ENCODE measurements at regions not wholly inside any gene's neighbourhood (a gene's known extent, or its start where the extent isn't known, plus 50 kb on each side); places are given as distances from the start of the nearest gene placed in this dataset.

- H3K27ac Mint-ChIP-seq, result no peak overlapping the region
These were observed 419.0 kb downstream of the PLK2 start for GRCh38 chr5:58040846-58041245.

GRCh38 chr5:58040044-58040443 lies 419.8 kb downstream of the PLK2 start:
- Mint-ChIP-seq H3K36me3 (ENCODE audit: low read depth) (no peaks in the 10 kb centered on the region), H3K4me3 (ENCODE audit: low read depth) (no peak overlapping the region), H3K9me3 (no peaks in the 10 kb centered on the region), H3K27ac (no peak overlapping the region), H3K27me3 (ENCODE audit: low read depth) (no peaks in the 10 kb centered on the region), H3K4me1 (ENCODE audit: low read depth) (no peaks in the 10 kb centered on the region)
- intact Hi-C loops (cut with micrococcal nuclease), result no loop called here
- no peak for DNase-seq (ENCODE audit: low spot score)

More at GRCh38 chr5:58040846-58041245, 419.0 kb downstream of the PLK2 start:
- no peak overlapping the region for H3K4me3 Mint-ChIP-seq (ENCODE audit: low read depth)
- intact Hi-C loops (cut with micrococcal nuclease), result no loop called here
- no peaks in the 10 kb centered on the region for H3K27me3 Mint-ChIP-seq (ENCODE audit: low read depth)
- no peaks in the 10 kb centered on the region for H3K4me1 Mint-ChIP-seq (ENCODE audit: low read depth)
- no peaks in the 10 kb centered on the region for H3K36me3 Mint-ChIP-seq (ENCODE audit: low read depth)
- no peaks in the 10 kb centered on the region for H3K9me3 Mint-ChIP-seq
- DNase-seq (ENCODE audit: low spot score), result no peak

- Mint-ChIP-seq H3K27me3 (ENCODE audit: low read depth) (no peaks in the 10 kb centered on the region), H3K9me3 (no peaks in the 10 kb centered on the region), H3K4me3 (ENCODE audit: low read depth) (no peak overlapping the region), H3K27ac (no peak overlapping the region), H3K36me3 (ENCODE audit: low read depth) (no peaks in the 10 kb centered on the region), H3K4me1 (ENCODE audit: low read depth) (no peaks in the 10 kb centered on the region)
- intact Hi-C loops (cut with micrococcal nuclease), result loop anchor here (1.0 kb wide), 1 partner anchor 12 kb away; no protein-coding TSS in a partner anchor
- DNase-seq (ENCODE audit: low spot score), result no peak
These were observed 422.0 kb downstream of the PLK2 start for GRCh38 chr5:58037899-58038298.

- no peak overlapping the region for H3K4me3 Mint-ChIP-seq (ENCODE audit: low read depth)
- H3K27me3 Mint-ChIP-seq (ENCODE audit: low read depth), result no peaks in the 10 kb centered on the region
- intact Hi-C loops (cut with micrococcal nuclease), result loop anchor here (1.0 kb wide), 1 partner anchor 12 kb away; no protein-coding TSS in a partner anchor
- no peaks in the 10 kb centered on the region for H3K4me1 Mint-ChIP-seq (ENCODE audit: low read depth)
- no peaks in the 10 kb centered on the region for H3K36me3 Mint-ChIP-seq (ENCODE audit: low read depth)
- H3K9me3 Mint-ChIP-seq, result no peaks in the 10 kb centered on the region
- no peak for DNase-seq (ENCODE audit: low spot score)
- no peak overlapping the region for H3K27ac Mint-ChIP-seq
These were observed 434.1 kb downstream of the PLK2 start for GRCh38 chr5:58025809-58026208.

GRCh38 chr5:58024151-58024550 lies 435.7 kb downstream of the PLK2 start:
- DNase-seq (ENCODE audit: low spot score), result no peak
- Mint-ChIP-seq H3K9me3 (no peaks in the 10 kb centered on the region), H3K27ac (no peak overlapping the region), H3K4me1 (ENCODE audit: low read depth) (no peaks in the 10 kb centered on the region), H3K27me3 (ENCODE audit: low read depth) (no peaks in the 10 kb centered on the region), H3K36me3 (ENCODE audit: low read depth) (no peaks in the 10 kb centered on the region), H3K4me3 (ENCODE audit: low read depth) (no peak overlapping the region)
- intact Hi-C loops (cut with micrococcal nuclease), result no loop called here

- Mint-ChIP-seq H3K27ac (no peak overlapping the region), H3K4me3 (ENCODE audit: low read depth) (no peak overlapping the region), H3K9me3 (no peaks in the 10 kb centered on the region), H3K36me3 (ENCODE audit: low read depth) (no peaks in the 10 kb centered on the region), H3K4me1 (ENCODE audit: low read depth) (no peaks in the 10 kb centered on the region), H3K27me3 (ENCODE audit: low read depth) (no peaks in the 10 kb centered on the region)
- intact Hi-C loops (cut with micrococcal nuclease), result no loop called here
- no peak for DNase-seq (ENCODE audit: low spot score)
These were observed 437.8 kb downstream of the PLK2 start for GRCh38 chr5:58022055-58022454.

GRCh38 chr5:58021466-58021865 lies 438.4 kb downstream of the PLK2 start:
- no peaks in the 10 kb centered on the region for H3K4me1 Mint-ChIP-seq (ENCODE audit: low read depth)
- no peaks in the 10 kb centered on the region for H3K36me3 Mint-ChIP-seq (ENCODE audit: low read depth)
- H3K27me3 Mint-ChIP-seq (ENCODE audit: low read depth), result no peaks in the 10 kb centered on the region
- no peak overlapping the region for H3K4me3 Mint-ChIP-seq (ENCODE audit: low read depth)
- intact Hi-C loops (cut with micrococcal nuclease), result no loop called here
- H3K9me3 Mint-ChIP-seq, result no peaks in the 10 kb centered on the region
- no peak for DNase-seq (ENCODE audit: low spot score)
- no peak overlapping the region for H3K27ac Mint-ChIP-seq

GRCh38 chr5:58019614-58020013 lies 440.3 kb downstream of the PLK2 start:
- DNase-seq (ENCODE audit: low spot score), result no peak
- intact Hi-C loops (cut with micrococcal nuclease), result no loop called here
- Mint-ChIP-seq H3K27me3 (ENCODE audit: low read depth) (no peaks in the 10 kb centered on the region), H3K4me1 (ENCODE audit: low read depth) (no peaks in the 10 kb centered on the region), H3K36me3 (ENCODE audit: low read depth) (no peaks in the 10 kb centered on the region), H3K4me3 (ENCODE audit: low read depth) (no peak overlapping the region), H3K9me3 (no peaks in the 10 kb centered on the region), H3K27ac (no peak overlapping the region)

GRCh38 chr5:58018016-58018415 lies 441.9 kb downstream of the PLK2 start:
- no peaks in the 10 kb centered on the region for H3K36me3 Mint-ChIP-seq (ENCODE audit: low read depth)
- H3K27me3 Mint-ChIP-seq (ENCODE audit: low read depth), result no peaks in the 10 kb centered on the region
- H3K9me3 Mint-ChIP-seq, result no peaks in the 10 kb centered on the region
- no peak overlapping the region for H3K27ac Mint-ChIP-seq
- no peak overlapping the region for H3K4me3 Mint-ChIP-seq (ENCODE audit: low read depth)
- intact Hi-C loops (cut with micrococcal nuclease), result no loop called here
- DNase-seq (ENCODE audit: low spot score), result no peak
- H3K4me1 Mint-ChIP-seq (ENCODE audit: low read depth), result no peaks in the 10 kb centered on the region

GRCh38 chr5:58016877-58017276 lies 443.0 kb downstream of the PLK2 start:
- no peak for DNase-seq (ENCODE audit: low spot score)
- Mint-ChIP-seq H3K9me3 (no peaks in the 10 kb centered on the region), H3K27ac (no peak overlapping the region), H3K27me3 (ENCODE audit: low read depth) (no peaks in the 10 kb centered on the region), H3K4me1 (ENCODE audit: low read depth) (no peaks in the 10 kb centered on the region), H3K36me3 (ENCODE audit: low read depth) (no peaks in the 10 kb centered on the region), H3K4me3 (ENCODE audit: low read depth) (no peak overlapping the region)
- intact Hi-C loops (cut with micrococcal nuclease), result no loop called here

- Mint-ChIP-seq H3K9me3 (no peaks in the 10 kb centered on the region), H3K4me3 (ENCODE audit: low read depth) (no peak overlapping the region), H3K36me3 (ENCODE audit: low read depth) (no peaks in the 10 kb centered on the region), H3K27ac (no peak overlapping the region), H3K4me1 (ENCODE audit: low read depth) (no peaks in the 10 kb centered on the region), H3K27me3 (ENCODE audit: low read depth) (no peaks in the 10 kb centered on the region)
- DNase-seq (ENCODE audit: low spot score), result no peak
- intact Hi-C loops (cut with micrococcal nuclease), result no loop called here
These were observed 443.5 kb downstream of the PLK2 start for GRCh38 chr5:58016358-58016757.

GRCh38 chr5:58015175-58015574 lies 444.7 kb downstream of the PLK2 start:
- Mint-ChIP-seq H3K27me3 (ENCODE audit: low read depth) (no peaks in the 10 kb centered on the region), H3K9me3 (no peaks in the 10 kb centered on the region), H3K27ac (no peak overlapping the region), H3K4me1 (ENCODE audit: low read depth) (no peaks in the 10 kb centered on the region), H3K4me3 (ENCODE audit: low read depth) (no peak overlapping the region), H3K36me3 (ENCODE audit: low read depth) (no peaks in the 10 kb centered on the region)
- DNase-seq (ENCODE audit: low spot score), result no peak
- intact Hi-C loops (cut with micrococcal nuclease), result no loop called here

- Mint-ChIP-seq H3K36me3 (ENCODE audit: low read depth) (no peaks in the 10 kb centered on the region), H3K4me3 (ENCODE audit: low read depth) (no peak overlapping the region), H3K27ac (no peak overlapping the region), H3K9me3 (no peaks in the 10 kb centered on the region), H3K4me1 (ENCODE audit: low read depth) (no peaks in the 10 kb centered on the region), H3K27me3 (ENCODE audit: low read depth) (no peaks in the 10 kb centered on the region)
- no peak for DNase-seq (ENCODE audit: low spot score)
- intact Hi-C loops (cut with micrococcal nuclease), result no loop called here
These were observed 446.2 kb downstream of the PLK2 start for GRCh38 chr5:58013542-58014258.
